NCI-H82 treated with DMSO at 0.1 percent for 48 hours (cell line): ENCODE measurements at regions not wholly inside any gene's neighbourhood (a gene's known extent, or its start where the extent isn't known, plus 50 kb on each side); places are given as distances from the start of the nearest gene placed in this dataset.

Experiments used
- DNase-seq: peaks from one replicate; lab custom pipeline; 2025; ENCODE audit not compliant: unreplicated experiment; lab: John Stamatoyannopoulos, UW

DNA sequence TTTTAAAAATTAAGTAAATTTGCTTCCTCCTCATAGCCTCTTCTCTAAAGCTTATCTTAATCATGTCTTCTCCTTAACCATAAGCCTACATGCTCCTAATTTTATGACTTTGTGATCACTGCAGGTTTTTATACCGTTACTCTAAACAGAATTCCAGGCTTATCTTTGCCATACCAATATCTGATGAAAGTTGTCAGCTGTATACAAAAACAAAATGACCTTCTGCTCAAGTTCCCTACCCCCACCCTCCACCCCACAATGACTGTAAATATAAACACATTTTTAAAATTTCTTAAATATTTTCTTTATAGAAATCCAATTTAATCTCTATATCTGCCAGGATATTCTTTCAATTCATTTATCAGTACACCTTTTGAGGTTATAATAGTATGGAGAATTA, 60.5 kb upstream of the SGK1 start:
- no peak for DNase-seq

DNA sequence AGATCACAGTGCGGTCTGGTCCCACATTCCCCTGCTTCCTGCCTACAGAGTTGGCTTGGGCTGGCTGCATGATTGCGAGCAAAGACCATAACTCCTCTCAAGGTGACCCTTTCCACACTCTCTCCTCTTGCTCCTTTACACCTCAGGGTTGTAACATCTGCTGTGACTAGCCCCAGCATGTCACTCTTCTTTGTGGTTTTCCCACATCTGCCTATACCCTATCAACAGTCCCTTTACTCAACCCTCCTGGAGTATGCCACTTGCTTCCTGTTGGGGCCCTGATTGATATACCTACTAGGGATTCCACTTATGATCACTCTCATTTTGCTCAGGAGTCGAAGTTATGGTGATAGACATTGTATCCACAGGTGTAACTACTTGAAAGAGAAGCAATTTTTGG, 58.9 kb upstream of the SGK1 start:
- DNase-seq, result no peak

DNA sequence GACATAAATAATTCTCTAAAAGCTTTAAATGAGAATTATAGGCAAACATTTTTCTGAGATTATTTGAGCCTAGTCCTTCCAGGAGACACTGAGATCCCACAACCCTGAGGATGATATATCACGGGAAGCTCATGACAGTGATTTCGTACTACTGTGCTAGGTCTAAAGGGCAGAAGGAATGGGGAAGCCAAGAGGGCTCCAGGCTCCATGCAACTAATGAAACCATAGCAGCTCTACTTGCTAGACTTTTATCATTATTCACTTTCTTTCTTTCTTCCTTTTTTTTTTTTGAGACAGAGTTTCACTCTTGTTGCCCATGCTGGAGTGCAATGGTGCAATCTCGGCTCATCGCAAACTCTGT, 57.3 kb upstream of the SGK1 start:
- no peak for DNase-seq

DNA sequence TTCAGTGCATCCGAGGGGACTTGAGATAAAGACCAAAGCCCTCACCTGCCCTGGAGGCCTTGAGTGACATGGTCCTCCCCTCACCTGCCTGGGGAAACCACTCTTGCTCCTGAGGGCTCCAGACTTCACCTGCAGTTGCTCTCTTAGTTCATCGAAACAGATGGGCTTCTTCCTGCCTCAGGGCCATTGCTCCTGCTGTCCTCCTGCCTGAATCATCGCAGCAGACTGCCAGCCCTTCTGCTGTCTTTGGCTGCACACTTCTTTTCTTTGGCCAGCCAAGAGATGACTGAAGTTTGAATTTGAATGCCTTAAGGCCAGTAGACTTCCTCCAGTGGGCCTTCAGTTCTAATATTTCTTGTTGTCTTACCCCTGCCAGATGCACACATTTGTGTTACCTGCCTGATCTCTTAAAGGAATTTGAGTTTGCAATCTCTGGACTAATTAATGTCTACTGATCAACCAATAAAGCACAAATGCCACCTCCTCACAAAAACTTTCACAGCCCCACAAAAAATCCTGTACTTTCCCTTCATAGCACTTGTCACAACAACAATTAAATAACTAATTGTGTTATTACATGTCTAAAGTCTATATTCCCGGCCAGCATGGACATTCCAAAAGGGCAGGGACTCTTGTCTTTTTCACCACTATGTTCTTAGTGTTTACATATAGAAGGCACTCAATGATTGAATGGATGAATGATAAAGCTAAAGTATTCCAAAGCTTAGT, 56.7 kb upstream of the SGK1 start:
- no peak for DNase-seq

- no peak for DNase-seq
These were observed 56.1 kb upstream of the SGK1 start for GRCh38 chr6:134373993-134374392.

DNA sequence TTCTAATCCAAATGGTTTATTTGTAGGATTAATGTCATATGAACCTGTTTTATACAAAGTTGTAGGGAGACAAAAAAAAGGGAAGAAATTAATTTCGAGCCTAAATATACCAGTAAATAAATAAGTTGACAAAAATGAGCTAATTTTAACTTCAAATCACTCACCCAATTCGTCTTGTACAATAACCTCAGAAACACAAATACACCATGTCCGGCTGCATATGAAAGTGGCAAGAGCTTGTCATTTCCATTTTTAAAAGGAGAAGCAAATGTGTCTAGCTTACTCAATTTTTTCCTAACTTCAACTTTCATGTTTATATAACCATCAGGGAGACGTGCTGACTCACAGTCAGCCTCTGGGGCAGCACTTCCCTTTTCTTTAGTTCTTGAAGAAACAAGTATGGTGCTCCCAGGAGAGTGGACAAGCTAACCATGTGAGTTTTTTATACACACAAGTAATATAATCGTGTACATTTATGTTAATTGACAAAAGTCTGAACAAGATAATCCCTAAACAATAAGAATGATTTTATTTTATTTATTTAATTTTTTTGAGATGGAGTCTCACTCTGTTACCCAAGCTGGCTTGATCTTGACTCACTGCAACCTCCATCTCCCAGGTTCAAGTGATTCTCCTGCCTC, 55.5 kb upstream of the SGK1 start:
- no peak for DNase-seq

GRCh38 chr6:134372603-134373281, 54.8 kb upstream of the SGK1 start:
- no peak for DNase-seq

DNA sequence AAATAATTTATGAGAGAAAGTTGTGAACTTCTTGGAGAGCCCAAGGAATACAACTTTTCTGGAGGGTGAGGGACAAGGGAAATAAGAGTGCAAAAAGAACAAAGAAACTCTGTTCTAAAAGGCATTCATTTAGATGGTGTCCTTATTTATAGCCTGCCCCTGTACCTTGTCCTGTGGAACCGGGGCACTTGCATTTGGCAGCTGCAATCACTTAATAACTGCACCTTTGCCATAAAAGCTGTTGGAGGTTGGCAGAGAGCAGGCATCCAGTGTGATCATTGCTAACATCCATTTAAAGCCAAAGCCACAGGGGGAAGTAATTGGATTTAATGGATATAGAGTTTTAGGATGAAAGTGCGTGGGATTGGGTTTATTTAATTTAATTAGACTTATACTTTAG, 50.8 kb upstream of the SGK1 start:
- DNase-seq, result no peak
